ENCODE measurements at regions not wholly inside any gene's neighbourhood (a gene's known extent, or its start where the extent isn't known, plus 50 kb on each side); places are given as distances from the start of the nearest gene placed in this dataset.

DNA sequence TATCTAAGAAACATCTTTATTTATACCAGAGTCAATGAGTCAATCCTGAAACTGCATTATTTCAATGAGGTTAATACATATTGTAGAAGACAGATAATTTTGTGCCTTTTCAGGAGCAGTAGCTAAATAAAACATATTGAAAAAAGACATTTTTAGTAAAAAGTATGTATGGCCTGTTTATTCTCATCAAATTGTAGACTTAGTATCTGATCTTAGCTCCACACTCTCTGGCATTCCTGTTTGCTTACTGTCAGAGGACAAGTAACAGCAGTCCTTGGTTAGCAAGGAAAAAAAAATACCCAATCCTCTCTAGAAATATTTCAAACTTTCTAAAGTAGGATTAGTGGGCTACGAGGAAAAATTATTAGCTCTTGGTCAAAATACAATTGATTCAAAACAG, 50.5 kb upstream of the GUCY1A1 start:
- Mint-ChIP-seq H3K27ac (no peak overlapping the region), H3K9me3 (peaks cover 0 to 2% (median 0%) of the 10 kb centered on the region in 11 donors), H3K36me3 (no peaks in the 10 kb centered on the region), H3K4me1 (peaks cover 0 to 6% (median 3%) of the 10 kb centered on the region in 7 donors), H3K4me3 (no peak overlapping the region), H3K27me3 (peaks cover 4 to 22% (median 15%) of the 10 kb centered on the region in 5 donors)
- H3K36me3 ChIP-seq (ENCODE audit: control insufficient read depth in 2 of 3, insufficient read depth in 3 of 3, low read length in 3 of 3): no peaks in the 10 kb centered on the region
- H3K4me3 ChIP-seq (ENCODE audit: low read length): no peak overlapping the region
- POLR2A ChIA-PET: no interaction called here
- intact Hi-C loops (cut with micrococcal nuclease): no loop called here
- CTCF ChIA-PET: no interaction called here
- ATAC-seq: no peak
- H3K9me3 ChIP-seq (ENCODE audit: control insufficient read depth in 2 of 3, low read length in 3 of 3): no peaks in the 10 kb centered on the region
- DNase-seq: no peak
- H3K27ac ChIP-seq (ENCODE audit: low read depth, low read length): no peak overlapping the region
- H3K4me1 ChIP-seq (ENCODE audit: control insufficient read depth in 2 of 2, insufficient read depth in 2 of 2, low read length in 2 of 2): no peaks in the 10 kb centered on the region
- no peaks in the 10 kb centered on the region for H3K27me3 ChIP-seq (ENCODE audit: control insufficient read depth in 2 of 2, insufficient read depth in 2 of 2, low read length in 2 of 2)

DNA sequence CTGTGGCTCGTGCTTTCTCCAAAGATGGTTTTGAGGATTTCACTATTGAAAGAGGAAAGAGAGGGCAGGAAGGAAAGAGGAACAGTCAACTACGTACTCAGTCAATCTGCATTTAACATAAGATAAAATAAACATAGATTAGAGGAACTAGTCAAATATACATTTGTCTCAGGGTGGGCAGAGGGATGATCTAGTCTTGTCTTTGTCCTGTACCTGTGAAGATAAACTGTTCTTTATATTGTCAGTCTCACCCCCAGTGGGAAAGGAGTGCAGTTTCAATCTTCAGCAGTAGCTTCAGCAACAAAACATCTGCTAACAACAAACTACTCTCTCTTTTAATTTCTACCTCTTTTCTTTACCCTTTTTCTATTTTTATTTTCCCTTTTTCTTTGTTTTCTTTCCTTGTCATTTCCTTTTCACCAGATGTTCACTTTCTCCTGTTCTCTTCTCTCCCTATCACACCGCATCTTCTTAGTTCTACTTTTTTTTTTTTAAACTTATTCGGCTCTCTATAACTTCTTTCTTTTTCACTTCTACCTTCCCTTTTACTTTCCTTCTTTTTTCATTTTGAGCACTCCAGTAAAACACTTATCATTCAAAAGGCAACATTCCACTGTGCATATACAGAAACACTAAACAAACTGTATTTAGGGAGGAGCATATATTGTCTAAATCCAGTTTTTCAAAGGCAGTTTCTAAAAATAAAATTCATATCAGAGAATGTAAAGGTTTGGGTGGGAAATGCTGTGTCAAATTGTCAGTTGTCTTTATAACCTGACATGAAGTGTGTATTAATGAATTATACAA, 51.4 kb upstream of the GUCY1A1 start:
- peaks cover 0 to 3% (median 0%) of the 10 kb centered on the region in 11 donors for H3K9me3 Mint-ChIP-seq
- Histone ChIP-seq H3K27ac (ENCODE audit: low read depth, low read length) (no peak overlapping the region), H3K27me3 (ENCODE audit: control insufficient read depth in 2 of 2, insufficient read depth in 2 of 2, low read length in 2 of 2) (no peaks in the 10 kb centered on the region), H3K36me3 (ENCODE audit: control insufficient read depth in 2 of 3, insufficient read depth in 3 of 3, low read length in 3 of 3) (no peaks in the 10 kb centered on the region), H3K4me1 (ENCODE audit: control insufficient read depth in 2 of 2, insufficient read depth in 2 of 2, low read length in 2 of 2) (no peaks in the 10 kb centered on the region), H3K4me3 (ENCODE audit: low read length) (no peak overlapping the region), H3K9me3 (ENCODE audit: control insufficient read depth in 2 of 3, low read length in 3 of 3) (no peaks in the 10 kb centered on the region)
- H3K27me3 Mint-ChIP-seq: peaks cover 4 to 22% (median 15%) of the 10 kb centered on the region in 5 donors
- ChIA-PET POLR2A (no interaction called here), CTCF (no interaction called here)
- H3K4me3 Mint-ChIP-seq: peak overlapping the region in 1 of 10 donors; percentile 1
- H3K36me3 Mint-ChIP-seq: no peaks in the 10 kb centered on the region
- ATAC-seq (no peak), DNase-seq (no peak)
- intact Hi-C loops (cut with micrococcal nuclease): no loop called here
- peaks cover 0 to 6% (median 3%) of the 10 kb centered on the region in 7 donors for H3K4me1 Mint-ChIP-seq
- H3K27ac Mint-ChIP-seq: peak overlapping the region in 1 of 9 donors; percentile 14

DNA sequence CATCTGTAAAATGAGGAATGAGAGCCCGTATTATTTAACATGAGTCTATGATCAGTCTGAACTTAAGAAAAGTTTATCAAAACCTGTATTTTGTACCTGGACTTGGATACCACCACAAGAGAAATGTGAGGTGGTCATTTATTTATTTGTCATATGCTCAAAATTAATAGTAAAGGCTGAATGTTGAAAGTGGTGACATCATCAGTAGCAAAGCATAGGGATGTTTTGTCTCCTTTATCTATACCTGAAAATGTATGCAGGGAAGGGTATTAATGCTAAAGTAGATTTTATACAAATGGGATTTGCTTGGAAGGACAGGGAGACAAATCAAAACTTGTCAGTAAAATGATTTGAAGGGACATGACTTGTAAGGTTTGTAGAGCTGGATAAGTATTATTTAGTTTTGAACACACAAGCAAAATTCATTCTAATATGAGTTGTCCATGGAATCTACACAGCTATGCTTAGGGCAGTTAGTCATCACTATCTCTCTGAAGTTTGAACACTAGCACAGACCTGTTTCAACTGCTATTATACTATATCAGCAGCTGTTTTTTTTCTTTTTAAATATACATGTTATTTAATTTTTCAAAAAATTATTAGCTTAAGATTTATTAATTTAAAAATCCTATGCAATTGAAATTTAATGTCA, 52.4 kb upstream of the GUCY1A1 start:
- Mint-ChIP-seq H3K9me3 (peaks cover 0 to 5% (median 0%) of the 10 kb centered on the region in 11 donors), H3K36me3 (no peaks in the 10 kb centered on the region), H3K4me1 (peaks cover 0 to 6% (median 3%) of the 10 kb centered on the region in 7 donors), H3K27ac (no peak overlapping the region), H3K4me3 (no peak overlapping the region), H3K27me3 (peaks cover 4 to 22% (median 15%) of the 10 kb centered on the region in 5 donors)
- no peaks in the 10 kb centered on the region for H3K36me3 ChIP-seq (ENCODE audit: control insufficient read depth in 2 of 3, insufficient read depth in 3 of 3, low read length in 3 of 3)
- intact Hi-C loops (cut with micrococcal nuclease): no loop called here
- H3K4me3 ChIP-seq (ENCODE audit: low read length): no peak overlapping the region
- no peaks in the 10 kb centered on the region for H3K9me3 ChIP-seq (ENCODE audit: control insufficient read depth in 2 of 3, low read length in 3 of 3)
- ATAC-seq (no peak), DNase-seq (no peak)
- ChIA-PET CTCF (no interaction called here), POLR2A (no interaction called here)
- H3K27ac ChIP-seq (ENCODE audit: low read depth, low read length): no peak overlapping the region
- H3K4me1 ChIP-seq (ENCODE audit: control insufficient read depth in 2 of 2, insufficient read depth in 2 of 2, low read length in 2 of 2): no peaks in the 10 kb centered on the region
- H3K27me3 ChIP-seq (ENCODE audit: control insufficient read depth in 2 of 2, insufficient read depth in 2 of 2, low read length in 2 of 2): no peaks in the 10 kb centered on the region

DNA sequence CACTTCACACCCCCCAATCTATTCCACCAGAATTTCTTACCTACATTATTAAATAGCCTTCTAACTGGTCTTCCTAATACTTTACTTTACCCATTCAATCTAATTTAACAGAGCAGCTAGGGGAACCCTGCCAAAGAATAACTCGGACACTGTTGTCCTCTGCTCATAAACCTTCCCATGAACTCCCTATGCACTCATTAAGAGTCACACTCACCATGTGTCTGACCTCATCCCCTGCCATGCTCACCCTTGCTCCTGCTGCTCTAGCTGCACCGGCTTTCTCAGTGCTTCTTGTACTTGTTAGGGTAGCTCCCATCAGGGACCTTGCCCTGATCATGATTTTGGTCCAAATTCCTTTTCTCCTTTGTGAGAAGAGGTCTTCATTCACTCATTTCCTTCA, 54.6 kb upstream of the GUCY1A1 start:
- Mint-ChIP-seq H3K36me3 (no peaks in the 10 kb centered on the region), H3K4me1 (peaks cover 0 to 6% (median 3%) of the 10 kb centered on the region in 7 donors), H3K9me3 (peaks cover 0 to 5% (median 0%) of the 10 kb centered on the region in 11 donors), H3K27me3 (peaks cover 4 to 22% (median 16%) of the 10 kb centered on the region in 5 donors), H3K27ac (no peak overlapping the region), H3K4me3 (no peak overlapping the region)
- CTCF ChIA-PET: no interaction called here
- Histone ChIP-seq H3K4me3 (ENCODE audit: low read length) (no peak overlapping the region), H3K27ac (ENCODE audit: low read depth, low read length) (no peak overlapping the region), H3K4me1 (ENCODE audit: control insufficient read depth in 2 of 2, insufficient read depth in 2 of 2, low read length in 2 of 2) (no peaks in the 10 kb centered on the region), H3K27me3 (ENCODE audit: control insufficient read depth in 2 of 2, insufficient read depth in 2 of 2, low read length in 2 of 2) (no peaks in the 10 kb centered on the region), H3K9me3 (ENCODE audit: control insufficient read depth in 2 of 3, low read length in 3 of 3) (no peaks in the 10 kb centered on the region), H3K36me3 (ENCODE audit: control insufficient read depth in 2 of 3, insufficient read depth in 3 of 3, low read length in 3 of 3) (no peaks in the 10 kb centered on the region)
- POLR2A ChIA-PET: no interaction called here
- no peak for DNase-seq
- intact Hi-C loops (cut with micrococcal nuclease): no loop called here
- ATAC-seq: no peak

DNA sequence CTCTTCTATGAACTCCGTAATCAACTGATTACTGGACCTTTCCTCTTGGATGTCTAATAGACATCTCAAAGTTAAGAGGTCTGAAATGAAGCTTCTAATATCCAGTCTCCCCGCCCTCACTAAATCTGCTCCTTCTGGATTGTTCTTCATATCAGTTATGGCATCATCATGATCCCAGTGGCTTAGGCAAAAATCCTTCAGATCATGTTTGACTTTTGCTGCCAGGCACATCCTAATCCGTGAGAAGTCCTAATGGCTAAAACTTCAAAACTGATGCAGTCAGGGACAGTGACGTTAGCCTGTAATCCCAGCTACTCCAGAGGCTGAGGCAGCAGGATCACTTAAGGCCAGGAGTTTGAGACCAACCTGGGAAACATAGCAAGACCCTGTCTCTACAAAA, 55.1 kb upstream of the GUCY1A1 start:
- peaks cover 0 to 5% (median 0%) of the 10 kb centered on the region in 11 donors for H3K9me3 Mint-ChIP-seq
- H3K4me3 ChIP-seq (ENCODE audit: low read length): no peak overlapping the region
- no peak overlapping the region for H3K27ac ChIP-seq (ENCODE audit: low read depth, low read length)
- H3K4me3 Mint-ChIP-seq: no peak overlapping the region
- no peaks in the 10 kb centered on the region for H3K36me3 Mint-ChIP-seq
- no peaks in the 10 kb centered on the region for H3K36me3 ChIP-seq (ENCODE audit: control insufficient read depth in 2 of 3, insufficient read depth in 3 of 3, low read length in 3 of 3)
- intact Hi-C loops (cut with micrococcal nuclease): no loop called here
- no peaks in the 10 kb centered on the region for H3K9me3 ChIP-seq (ENCODE audit: control insufficient read depth in 2 of 3, low read length in 3 of 3)
- H3K4me1 Mint-ChIP-seq: peaks cover 0 to 6% (median 3%) of the 10 kb centered on the region in 7 donors
- peaks cover 4 to 22% (median 16%) of the 10 kb centered on the region in 5 donors for H3K27me3 Mint-ChIP-seq
- ChIA-PET CTCF (no interaction called here), POLR2A (no interaction called here)
- no peaks in the 10 kb centered on the region for H3K27me3 ChIP-seq (ENCODE audit: control insufficient read depth in 2 of 2, insufficient read depth in 2 of 2, low read length in 2 of 2)
- no peak for ATAC-seq
- H3K4me1 ChIP-seq (ENCODE audit: control insufficient read depth in 2 of 2, insufficient read depth in 2 of 2, low read length in 2 of 2): no peaks in the 10 kb centered on the region
- H3K27ac Mint-ChIP-seq: no peak overlapping the region
- DNase-seq: no peak

- Mint-ChIP-seq H3K27me3 (peaks cover 4 to 16% (median 12%) of the 10 kb centered on the region in 5 donors), H3K27ac (no peak overlapping the region), H3K9me3 (peaks cover 0 to 5% (median 0%) of the 10 kb centered on the region in 11 donors), H3K36me3 (no peaks in the 10 kb centered on the region), H3K4me1 (peaks cover 0 to under 1% (median 0%) of the 10 kb centered on the region in 7 donors), H3K4me3 (no peak overlapping the region)
- no peak overlapping the region for H3K27ac ChIP-seq (ENCODE audit: low read depth, low read length)
- no peak for ATAC-seq
- POLR2A ChIA-PET: no interaction called here
- no peaks in the 10 kb centered on the region for H3K4me1 ChIP-seq (ENCODE audit: control insufficient read depth in 2 of 2, insufficient read depth in 2 of 2, low read length in 2 of 2)
- H3K4me3 ChIP-seq (ENCODE audit: low read length): no peak overlapping the region
- H3K9me3 ChIP-seq (ENCODE audit: control insufficient read depth in 2 of 3, low read length in 3 of 3): no peaks in the 10 kb centered on the region
- intact Hi-C loops (cut with micrococcal nuclease): no loop called here
- no peaks in the 10 kb centered on the region for H3K36me3 ChIP-seq (ENCODE audit: control insufficient read depth in 2 of 3, insufficient read depth in 3 of 3, low read length in 3 of 3)
- H3K27me3 ChIP-seq (ENCODE audit: control insufficient read depth in 2 of 2, insufficient read depth in 2 of 2, low read length in 2 of 2): no peaks in the 10 kb centered on the region
- CTCF ChIA-PET: no interaction called here
- no peak for DNase-seq
These were observed 56.5 kb upstream of the GUCY1A1 start for GRCh38 chr4:155610143-155610542.

Data from naive thymus-derived CD4-positive, alpha-beta T cell (primary cell).